ENCODE measurements at regions not wholly inside any gene's neighbourhood (a gene's known extent, or its start where the extent isn't known, plus 50 kb on each side); places are given as distances from the start of the nearest gene placed in this dataset.

GRCh38 chr2:128552806-128553551, 234.3 kb upstream of the HS6ST1 start:
- TF ChIP-seq CTCF (conservative IDR thresholded peaks at IDR 0.05; ENCODE audit: low read depth, low read length): no peak
- TF ChIP-seq EZH2 (IDR thresholded peaks at IDR 0.05; ENCODE audit: borderline replicate concordance, low read depth, low read length, poor library complexity, severe bottlenecking): no peak

Data from A673 (cell line).